ENCODE measurements at regions not wholly inside any gene's neighbourhood (a gene's known extent, or its start where the extent isn't known, plus 50 kb on each side); places are given as distances from the start of the nearest gene placed in this dataset.
"Not testable (repeated sequence)": the region's sequence is repeated elsewhere in the genome, so short reads cannot be mapped to it uniquely, and the experiment has no call there.

DNA sequence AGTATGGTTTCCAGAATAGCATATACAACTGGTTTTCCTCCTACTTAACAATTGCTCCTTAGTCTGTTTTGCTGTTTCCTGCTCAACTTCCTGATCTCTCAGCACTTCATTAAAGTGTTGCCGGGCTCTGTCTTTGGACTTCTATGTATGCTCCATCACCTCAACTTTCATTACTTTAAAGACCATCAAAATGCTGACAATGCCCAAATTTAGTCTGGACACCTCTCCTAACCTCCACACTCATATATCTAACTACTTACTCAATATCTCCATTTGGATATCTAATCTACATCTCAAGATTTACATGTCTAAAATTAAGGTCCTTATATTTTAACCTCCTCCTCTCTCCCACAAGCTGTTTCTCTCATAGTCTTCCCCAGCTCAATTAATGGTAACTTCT is 54.4 kb upstream of the LGR5 start:
- no peak for ATAC-seq (replicated peaks in 1 of 4)
- WGBS (ENCODE audit: insufficient coverage) = 35% methylated on average over 1 of the region's 1 CpG
- no peak for DNase-seq
- no peak overlapping the region for H3K4me3 ChIP-seq (ENCODE audit: control insufficient read depth in 1 of 2, extremely low read depth in 1 of 2, low read length in 1 of 2)
- ChIA-PET POLR2A (no interaction called here), CTCF (no interaction called here)
- peaks cover 0 to 5% of the 10 kb centered on the region in 2 experiments for H3K27me3 ChIP-seq (replicated peaks in 1 of 2; ENCODE audit: control insufficient read depth in 2 of 2, extremely low read depth in 1 of 2, insufficient read depth in 2 of 2, low read length in 1 of 2)
- no peaks in the 10 kb centered on the region for H3K9me3 Mint-ChIP-seq
- no peak overlapping the region for H3K27ac ChIP-seq (ENCODE audit: low read length)
- peaks cover 11 to 12% of the 10 kb centered on the region in 2 donors for H3K27me3 Mint-ChIP-seq
- H3K27ac Mint-ChIP-seq = no peak overlapping the region
- no peaks in the 10 kb centered on the region for H3K36me3 Mint-ChIP-seq
- H3K9me3 ChIP-seq = no peaks in the 10 kb centered on the region
- no peaks in the 10 kb centered on the region for H3K4me1 Mint-ChIP-seq
- H3K4me1 ChIP-seq (ENCODE audit: control insufficient read depth in 1 of 2, extremely low read depth in 1 of 2, insufficient read depth in 2 of 2, low read length in 2 of 2) = no peaks in the 10 kb centered on the region
- no peak overlapping the region for H3K4me3 Mint-ChIP-seq
- H3K36me3 ChIP-seq (ENCODE audit: control insufficient read depth in 2 of 2, extremely low read depth in 1 of 2, insufficient read depth in 1 of 2, low read length in 1 of 2) = no peaks in the 10 kb centered on the region

DNA sequence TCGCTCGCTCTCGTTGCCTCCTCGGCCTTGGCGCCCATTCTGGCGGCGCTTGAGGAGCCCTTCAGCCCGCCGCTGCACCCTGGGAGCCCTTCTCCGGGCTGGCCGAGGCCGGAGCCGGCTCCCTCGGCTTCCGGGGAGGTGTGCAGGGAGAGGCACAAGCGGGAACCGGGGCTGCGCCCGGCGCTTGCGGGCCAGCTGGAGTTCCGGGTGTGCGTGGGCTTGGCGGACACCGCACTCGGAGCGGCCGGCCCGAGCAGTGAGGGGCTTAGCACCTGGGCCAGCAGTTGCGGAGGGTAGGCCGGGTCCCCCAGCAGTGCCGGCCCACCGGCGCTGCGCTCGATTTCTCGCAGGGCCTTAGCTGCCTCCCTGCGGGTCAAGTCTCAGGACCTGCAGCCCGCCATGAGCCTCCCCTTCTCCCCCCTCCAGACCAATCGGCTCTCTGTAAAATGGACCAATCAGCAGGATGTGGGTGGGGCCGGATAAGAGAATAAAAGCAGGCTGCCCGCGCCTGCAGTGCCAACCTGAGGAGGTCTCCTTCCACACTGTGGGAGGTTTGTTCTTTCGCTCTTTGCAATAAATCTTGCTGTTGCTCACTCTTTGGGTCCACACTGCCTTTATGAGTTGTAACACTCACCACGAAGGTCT is 62.8 kb upstream of the LGR5 start:
- 95% methylated on average over 32 of the region's 45 CpGs for WGBS (ENCODE audit: insufficient coverage)
- H3K4me3 ChIP-seq (ENCODE audit: control insufficient read depth in 1 of 2, extremely low read depth in 1 of 2, low read length in 1 of 2); H3K27ac ChIP-seq (ENCODE audit: low read length); H3K4me1 Mint-ChIP-seq; POLR2A ChIA-PET; H3K27me3 ChIP-seq (replicated peaks in 1 of 2; ENCODE audit: control insufficient read depth in 2 of 2, extremely low read depth in 1 of 2, insufficient read depth in 2 of 2, low read length in 1 of 2); H3K4me1 ChIP-seq (ENCODE audit: control insufficient read depth in 1 of 2, extremely low read depth in 1 of 2, insufficient read depth in 2 of 2, low read length in 2 of 2); DNase-seq; H3K4me3 Mint-ChIP-seq; ATAC-seq (replicated peaks in 1 of 4); H3K27ac Mint-ChIP-seq; H3K36me3 ChIP-seq (ENCODE audit: control insufficient read depth in 2 of 2, extremely low read depth in 1 of 2, insufficient read depth in 1 of 2, low read length in 1 of 2); H3K36me3 Mint-ChIP-seq; H3K9me3 ChIP-seq; CTCF ChIA-PET; H3K27me3 Mint-ChIP-seq; H3K9me3 Mint-ChIP-seq: not testable (repeated sequence)

DNA sequence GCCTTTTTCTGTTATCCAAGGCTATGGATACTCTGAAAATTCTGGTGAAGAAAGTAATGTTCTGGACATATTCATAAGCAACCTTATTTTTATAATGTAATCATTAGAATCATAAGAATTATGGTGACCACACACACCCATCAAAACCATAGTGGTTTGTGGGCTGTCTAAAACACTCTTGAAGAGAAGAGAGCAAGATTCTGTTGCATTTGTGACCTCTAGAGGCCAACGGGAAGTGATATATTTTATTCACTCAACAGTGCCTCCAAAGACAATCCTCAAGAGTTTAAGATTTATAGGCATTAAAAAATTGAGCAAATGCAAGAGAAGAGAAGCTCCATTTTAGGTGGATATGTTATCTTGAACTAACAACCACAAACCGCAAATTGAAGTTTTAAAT is 68.5 kb upstream of the LGR5 start:
- H3K27me3 ChIP-seq (replicated peaks in 1 of 2; ENCODE audit: control insufficient read depth in 2 of 2, extremely low read depth in 1 of 2, insufficient read depth in 2 of 2, low read length in 1 of 2) = no peaks in the 10 kb centered on the region
- no peaks in the 10 kb centered on the region for H3K4me1 ChIP-seq (ENCODE audit: control insufficient read depth in 1 of 2, extremely low read depth in 1 of 2, insufficient read depth in 2 of 2, low read length in 2 of 2)
- ChIA-PET POLR2A (no interaction called here), CTCF (no interaction called here)
- no CpG with 5 or more reads among the region's 2 CpGs for WGBS (ENCODE audit: insufficient coverage)
- H3K9me3 ChIP-seq = no peaks in the 10 kb centered on the region
- no peak for DNase-seq
- Mint-ChIP-seq H3K27me3 (peaks cover 5 to 6% of the 10 kb centered on the region in 2 donors), H3K4me1 (no peaks in the 10 kb centered on the region), H3K9me3 (peaks cover 0 to 5% (median 0%) of the 10 kb centered on the region in 3 donors), H3K4me3 (no peak overlapping the region), H3K27ac (no peak overlapping the region), H3K36me3 (no peaks in the 10 kb centered on the region)
- no peak overlapping the region for H3K4me3 ChIP-seq (ENCODE audit: control insufficient read depth in 1 of 2, extremely low read depth in 1 of 2, low read length in 1 of 2)
- no peaks in the 10 kb centered on the region for H3K36me3 ChIP-seq (ENCODE audit: control insufficient read depth in 2 of 2, extremely low read depth in 1 of 2, insufficient read depth in 1 of 2, low read length in 1 of 2)
- H3K27ac ChIP-seq (ENCODE audit: low read length) = no peak overlapping the region
- ATAC-seq (replicated peaks in 1 of 4) = no peak

DNA sequence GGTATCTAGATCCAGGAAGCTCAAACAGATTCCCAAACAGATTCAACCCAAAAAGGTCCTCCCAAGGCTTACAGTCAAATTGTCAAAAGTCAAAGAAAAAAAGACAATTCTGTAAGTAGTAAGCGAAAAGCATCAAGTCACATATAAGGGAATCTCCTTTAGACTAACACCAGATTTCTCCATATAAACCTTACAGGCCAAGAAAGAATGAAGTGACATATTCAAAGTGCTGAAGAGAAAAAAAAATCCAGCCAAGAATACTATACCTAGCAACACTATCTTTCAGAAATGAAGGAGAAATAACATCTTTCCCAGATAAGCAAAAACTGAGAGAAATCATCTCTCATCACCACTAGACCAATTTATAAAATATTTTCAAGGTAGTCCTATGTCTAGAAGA is 79.6 kb upstream of the LGR5 start:
- Mint-ChIP-seq H3K27ac (no peak overlapping the region), H3K4me3 (no peak overlapping the region), H3K36me3 (no peaks in the 10 kb centered on the region), H3K9me3 (peaks cover 5 to 20% (median 16%) of the 10 kb centered on the region in 3 donors), H3K4me1 (no peaks in the 10 kb centered on the region), H3K27me3 (no peaks in the 10 kb centered on the region)
- Histone ChIP-seq H3K4me3 (ENCODE audit: control insufficient read depth in 1 of 2, extremely low read depth in 1 of 2, low read length in 1 of 2) (no peak overlapping the region), H3K27me3 (replicated peaks in 1 of 2; ENCODE audit: control insufficient read depth in 2 of 2, extremely low read depth in 1 of 2, insufficient read depth in 2 of 2, low read length in 1 of 2) (peaks cover 0 to 7% of the 10 kb centered on the region in 2 experiments), H3K27ac (ENCODE audit: low read length) (no peak overlapping the region), H3K36me3 (ENCODE audit: control insufficient read depth in 2 of 2, extremely low read depth in 1 of 2, insufficient read depth in 1 of 2, low read length in 1 of 2) (no peaks in the 10 kb centered on the region), H3K4me1 (ENCODE audit: control insufficient read depth in 1 of 2, extremely low read depth in 1 of 2, insufficient read depth in 2 of 2, low read length in 2 of 2) (no peaks in the 10 kb centered on the region), H3K9me3 (no peaks in the 10 kb centered on the region)
- DNase-seq = no peak
- no peak for ATAC-seq (replicated peaks in 1 of 4)
- ChIA-PET POLR2A (no interaction called here), CTCF (no interaction called here)
- no CpG with 5 or more reads among the region's 1 CpG for WGBS (ENCODE audit: insufficient coverage)

DNA sequence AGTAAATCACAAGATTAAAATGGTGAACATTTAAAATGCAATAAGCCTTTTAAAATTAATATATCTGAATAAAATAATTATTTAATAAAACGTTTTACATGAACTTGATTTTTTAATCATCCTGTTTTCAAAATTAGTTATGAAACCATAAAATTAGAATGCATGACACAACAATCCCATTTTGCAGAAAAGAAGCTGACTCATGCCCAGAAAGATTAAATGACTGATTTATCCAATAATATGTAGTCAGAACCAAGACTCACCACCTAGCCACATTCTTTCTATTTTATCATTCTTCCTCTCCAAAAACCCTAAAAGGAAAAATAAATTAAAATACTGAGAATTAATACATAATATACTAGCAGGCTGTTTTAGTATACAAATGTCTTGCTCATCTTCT is 83.0 kb upstream of the LGR5 start:
- no peaks in the 10 kb centered on the region for H3K9me3 ChIP-seq
- peaks cover 0 to 7% of the 10 kb centered on the region in 2 experiments for H3K27me3 ChIP-seq (replicated peaks in 1 of 2; ENCODE audit: control insufficient read depth in 2 of 2, extremely low read depth in 1 of 2, insufficient read depth in 2 of 2, low read length in 1 of 2)
- no peak for DNase-seq
- Mint-ChIP-seq H3K4me3 (no peak overlapping the region), H3K36me3 (no peaks in the 10 kb centered on the region), H3K9me3 (peaks cover 8 to 20% (median 9%) of the 10 kb centered on the region in 3 donors), H3K4me1 (no peaks in the 10 kb centered on the region), H3K27ac (no peak overlapping the region), H3K27me3 (peaks cover 2 to 8% of the 10 kb centered on the region in 2 donors)
- H3K36me3 ChIP-seq (ENCODE audit: control insufficient read depth in 2 of 2, extremely low read depth in 1 of 2, insufficient read depth in 1 of 2, low read length in 1 of 2) = no peaks in the 10 kb centered on the region
- POLR2A ChIA-PET = no interaction called here
- no peaks in the 10 kb centered on the region for H3K4me1 ChIP-seq (ENCODE audit: control insufficient read depth in 1 of 2, extremely low read depth in 1 of 2, insufficient read depth in 2 of 2, low read length in 2 of 2)
- no peak for ATAC-seq (replicated peaks in 1 of 4)
- H3K4me3 ChIP-seq (ENCODE audit: control insufficient read depth in 1 of 2, extremely low read depth in 1 of 2, low read length in 1 of 2) = no peak overlapping the region
- H3K27ac ChIP-seq (ENCODE audit: low read length) = no peak overlapping the region
- CTCF ChIA-PET = no interaction called here
- no CpG with 5 or more reads among the region's 1 CpG for WGBS (ENCODE audit: insufficient coverage)

DNA sequence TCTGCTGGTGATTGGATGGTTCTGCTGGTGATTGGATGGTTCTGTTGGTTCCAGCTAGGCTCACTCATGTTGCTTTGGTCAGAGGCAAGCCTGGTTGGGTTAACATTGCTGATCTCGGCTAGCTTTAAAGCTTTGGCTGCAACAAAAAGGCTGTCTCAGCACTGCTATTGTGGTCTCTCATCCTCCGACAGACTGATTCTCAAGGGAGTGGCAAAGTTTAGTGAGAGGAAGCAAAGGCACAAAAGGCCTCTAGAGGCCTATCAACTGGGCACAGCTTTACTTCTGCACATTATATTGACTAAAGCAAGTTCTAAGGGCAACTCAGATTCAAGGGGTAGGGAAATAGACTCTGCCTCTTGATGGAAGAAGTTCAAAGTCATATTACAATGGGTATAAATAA is 84.7 kb upstream of the LGR5 start:
- DNase-seq (no peak), ATAC-seq (replicated peaks in 1 of 4) (no peak)
- Mint-ChIP-seq H3K9me3 (peaks cover 3 to 8% (median 4%) of the 10 kb centered on the region in 3 donors), H3K27me3 (peaks cover 8% of the 10 kb centered on the region in 2 donors), H3K36me3 (no peaks in the 10 kb centered on the region), H3K4me3 (no peak overlapping the region), H3K27ac (no peak overlapping the region), H3K4me1 (no peaks in the 10 kb centered on the region)
- POLR2A ChIA-PET = interaction anchor here in 1 of 2 donors (0.6 kb wide), 1 partner anchor 1067 kb away, joined by 3 read pairs; no protein-coding TSS in a partner anchor
- no peaks in the 10 kb centered on the region for H3K9me3 ChIP-seq
- no peak overlapping the region for H3K27ac ChIP-seq (ENCODE audit: low read length)
- no peaks in the 10 kb centered on the region for H3K36me3 ChIP-seq (ENCODE audit: control insufficient read depth in 2 of 2, extremely low read depth in 1 of 2, insufficient read depth in 1 of 2, low read length in 1 of 2)
- no peak overlapping the region for H3K4me3 ChIP-seq (ENCODE audit: control insufficient read depth in 1 of 2, extremely low read depth in 1 of 2, low read length in 1 of 2)
- CTCF ChIA-PET = no interaction called here
- WGBS (ENCODE audit: insufficient coverage) = 83% methylated on average over 1 of the region's 2 CpGs
- peaks cover 0 to 7% of the 10 kb centered on the region in 2 experiments for H3K27me3 ChIP-seq (replicated peaks in 1 of 2; ENCODE audit: control insufficient read depth in 2 of 2, extremely low read depth in 1 of 2, insufficient read depth in 2 of 2, low read length in 1 of 2)
- H3K4me1 ChIP-seq (ENCODE audit: control insufficient read depth in 1 of 2, extremely low read depth in 1 of 2, insufficient read depth in 2 of 2, low read length in 2 of 2) = no peaks in the 10 kb centered on the region

DNA sequence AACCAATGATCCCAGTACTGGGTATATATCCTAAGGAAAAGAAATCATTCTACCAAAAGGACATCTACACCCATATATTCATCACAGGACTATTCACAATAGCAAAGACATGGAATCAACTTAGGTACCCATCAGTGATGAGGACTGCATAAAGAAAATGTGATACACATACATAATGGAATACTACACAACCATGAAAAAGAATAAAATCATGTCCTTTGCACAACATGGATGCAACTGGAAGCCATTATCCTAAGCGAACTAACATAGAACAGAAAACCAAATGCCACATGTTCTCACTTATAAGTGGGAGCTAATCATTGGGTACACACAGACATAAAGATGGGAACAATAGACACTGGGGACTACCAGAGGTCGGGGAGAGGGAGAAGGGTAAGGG is 86.0 kb upstream of the LGR5 start:
- CTCF ChIA-PET = no interaction called here
- POLR2A ChIA-PET = no interaction called here
- Mint-ChIP-seq H3K36me3 (no peaks in the 10 kb centered on the region), H3K27me3 (peaks cover 8% of the 10 kb centered on the region in 2 donors), H3K4me3 (no peak overlapping the region), H3K9me3 (peaks cover 0 to 4% (median 0%) of the 10 kb centered on the region in 3 donors), H3K27ac (no peak overlapping the region), H3K4me1 (no peaks in the 10 kb centered on the region)
- Histone ChIP-seq H3K4me3 (ENCODE audit: control insufficient read depth in 1 of 2, extremely low read depth in 1 of 2, low read length in 1 of 2) (no peak overlapping the region), H3K4me1 (ENCODE audit: control insufficient read depth in 1 of 2, extremely low read depth in 1 of 2, insufficient read depth in 2 of 2, low read length in 2 of 2) (no peaks in the 10 kb centered on the region), H3K36me3 (ENCODE audit: control insufficient read depth in 2 of 2, extremely low read depth in 1 of 2, insufficient read depth in 1 of 2, low read length in 1 of 2) (no peaks in the 10 kb centered on the region), H3K9me3 (no peaks in the 10 kb centered on the region), H3K27ac (ENCODE audit: low read length) (no peak overlapping the region), H3K27me3 (replicated peaks in 1 of 2; ENCODE audit: control insufficient read depth in 2 of 2, extremely low read depth in 1 of 2, insufficient read depth in 2 of 2, low read length in 1 of 2) (peaks cover 0 to 7% of the 10 kb centered on the region in 2 experiments)
- DNase-seq = no peak
- ATAC-seq (replicated peaks in 1 of 4) = no peak
- WGBS (ENCODE audit: insufficient coverage) = no CpG with 5 or more reads among the region's 2 CpGs

Measured in T-cell (primary cell).